ENCODE measurements at regions not wholly inside any gene's neighbourhood (a gene's known extent, or its start where the extent isn't known, plus 50 kb on each side); places are given as distances from the start of the nearest gene placed in this dataset.
"Not testable (repeated sequence)": the region's sequence is repeated elsewhere in the genome, so short reads cannot be mapped to it uniquely, and the experiment has no call there.

DNA sequence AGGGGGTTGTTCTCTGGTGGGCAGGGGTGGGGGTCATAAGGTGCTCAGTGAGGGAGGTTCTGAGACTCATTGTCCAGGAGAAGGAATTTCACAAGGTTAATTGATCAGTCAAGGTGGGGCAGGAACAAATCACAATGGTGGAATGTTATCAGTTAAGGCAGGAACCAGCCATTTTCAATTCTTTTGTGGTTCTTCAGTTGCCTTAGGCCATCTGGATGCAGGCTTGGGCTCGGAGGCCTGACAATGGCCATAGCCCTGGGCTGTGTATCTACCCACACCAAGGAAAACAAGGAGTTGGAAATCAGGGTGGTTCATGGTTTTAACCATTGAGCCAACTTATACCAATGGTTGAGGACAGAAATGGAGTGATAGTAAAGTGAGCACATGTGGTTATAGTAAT lies 1221.8 kb downstream of the TYW1 start:
- no peak overlapping the region for H3K9ac ChIP-seq (ENCODE audit: low read depth, low read length, poor library complexity, severe bottlenecking)
- TF ChIP-seq EZH2phosphoT487 (IDR thresholded peaks at IDR 0.05; ENCODE audit: borderline replicate concordance): no peak
- TF ChIP-seq, protein P1, sequence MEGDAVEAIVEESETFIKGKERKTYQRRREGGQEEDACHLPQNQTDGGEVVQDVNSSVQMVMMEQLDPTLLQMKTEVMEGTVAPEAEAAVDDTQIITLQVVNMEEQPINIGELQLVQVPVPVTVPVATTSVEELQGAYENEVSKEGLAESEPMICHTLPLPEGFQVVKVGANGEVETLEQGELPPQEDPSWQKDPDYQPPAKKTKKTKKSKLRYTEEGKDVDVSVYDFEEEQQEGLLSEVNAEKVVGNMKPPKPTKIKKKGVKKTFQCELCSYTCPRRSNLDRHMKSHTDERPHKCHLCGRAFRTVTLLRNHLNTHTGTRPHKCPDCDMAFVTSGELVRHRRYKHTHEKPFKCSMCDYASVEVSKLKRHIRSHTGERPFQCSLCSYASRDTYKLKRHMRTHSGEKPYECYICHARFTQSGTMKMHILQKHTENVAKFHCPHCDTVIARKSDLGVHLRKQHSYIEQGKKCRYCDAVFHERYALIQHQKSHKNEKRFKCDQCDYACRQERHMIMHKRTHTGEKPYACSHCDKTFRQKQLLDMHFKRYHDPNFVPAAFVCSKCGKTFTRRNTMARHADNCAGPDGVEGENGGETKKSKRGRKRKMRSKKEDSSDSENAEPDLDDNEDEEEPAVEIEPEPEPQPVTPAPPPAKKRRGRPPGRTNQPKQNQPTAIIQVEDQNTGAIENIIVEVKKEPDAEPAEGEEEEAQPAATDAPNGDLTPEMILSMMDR (conservative IDR thresholded peaks at IDR 0.05; ENCODE audit: low read length): no peak
- H3K4me2 ChIP-seq (ENCODE audit: low read depth, low read length, poor library complexity, severe bottlenecking): no peak overlapping the region
- H3K27me3 ChIP-seq (ENCODE audit: insufficient read depth, low read length, poor library complexity, severe bottlenecking): no peaks in the 10 kb centered on the region
- H2AFZ ChIP-seq (ENCODE audit: low read length): no peak overlapping the region
- no peaks in the 10 kb centered on the region for H3K36me3 ChIP-seq (ENCODE audit: insufficient read depth, low read length)
- H3F3A ChIP-seq (ENCODE audit: low read depth): no peaks in the 10 kb centered on the region
- no peaks in the 10 kb centered on the region for H3K79me2 ChIP-seq (ENCODE audit: insufficient read depth, low read length)
- no peaks in the 10 kb centered on the region for H3K4me1 ChIP-seq (ENCODE audit: insufficient read depth, low read length, poor library complexity, severe bottlenecking)
- H3K9me2 ChIP-seq (replicated peaks; ENCODE audit: low read depth, low read length): no peaks in the 10 kb centered on the region
- no peaks in the 10 kb centered on the region for H4K20me1 ChIP-seq (ENCODE audit: insufficient read depth, low read length, poor library complexity, severe bottlenecking)
- no peaks in the 10 kb centered on the region; the same call in 1 of the 2 replicates for H3K9me3 ChIP-seq (ENCODE audit: insufficient read depth, low read depth, low read length)
- no peak overlapping the region for H3K4me3 ChIP-seq (ENCODE audit: low read length, poor library complexity, severe bottlenecking)

DNA sequence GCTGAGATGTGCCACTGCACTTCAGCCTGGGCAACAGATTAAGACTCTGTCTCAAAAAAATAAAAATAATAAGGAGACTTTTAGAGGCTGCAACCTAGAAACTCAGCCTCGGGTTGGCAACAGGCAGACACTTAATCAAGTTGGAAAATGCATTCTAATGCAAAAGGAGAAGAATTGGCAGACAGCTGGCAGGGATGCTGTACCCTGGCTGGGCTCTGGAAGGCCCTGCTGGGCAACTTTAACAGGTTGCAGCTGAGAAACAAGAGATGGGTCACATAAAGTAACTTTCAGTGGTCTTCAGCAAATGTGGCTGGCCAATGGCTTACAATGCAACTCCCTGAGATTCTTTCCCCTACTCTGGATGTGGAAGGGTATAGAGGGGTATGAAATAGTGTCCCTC lies 1225.7 kb downstream of the TYW1 start:
- Histone ChIP-seq H3K36me3 (ENCODE audit: insufficient read depth, low read length) (no peaks in the 10 kb centered on the region), H3K9me2 (replicated peaks; ENCODE audit: low read depth, low read length) (no peaks in the 10 kb centered on the region), H3F3A (ENCODE audit: low read depth) (no peaks in the 10 kb centered on the region), H3K27me3 (ENCODE audit: insufficient read depth, low read length, poor library complexity, severe bottlenecking) (no peaks in the 10 kb centered on the region), H3K79me2 (ENCODE audit: insufficient read depth, low read length) (no peaks in the 10 kb centered on the region), H4K20me1 (ENCODE audit: insufficient read depth, low read length, poor library complexity, severe bottlenecking) (no peaks in the 10 kb centered on the region), H2AFZ (ENCODE audit: low read length) (no peak overlapping the region), H3K4me2 (ENCODE audit: low read depth, low read length, poor library complexity, severe bottlenecking) (no peak overlapping the region), H3K4me3 (ENCODE audit: low read length, poor library complexity, severe bottlenecking) (no peak overlapping the region), H3K9ac (ENCODE audit: low read depth, low read length, poor library complexity, severe bottlenecking) (no peak overlapping the region), H3K4me1 (ENCODE audit: insufficient read depth, low read length, poor library complexity, severe bottlenecking) (no peaks in the 10 kb centered on the region), H3K9me3 (ENCODE audit: insufficient read depth, low read depth, low read length) (no peaks in the 10 kb centered on the region; the same call in 1 of the 2 replicates)
- TF ChIP-seq, protein P1 (conservative IDR thresholded peaks at IDR 0.05; ENCODE audit: low read length): no peak
- no peak for TF ChIP-seq EZH2phosphoT487 (IDR thresholded peaks at IDR 0.05; ENCODE audit: borderline replicate concordance)

DNA sequence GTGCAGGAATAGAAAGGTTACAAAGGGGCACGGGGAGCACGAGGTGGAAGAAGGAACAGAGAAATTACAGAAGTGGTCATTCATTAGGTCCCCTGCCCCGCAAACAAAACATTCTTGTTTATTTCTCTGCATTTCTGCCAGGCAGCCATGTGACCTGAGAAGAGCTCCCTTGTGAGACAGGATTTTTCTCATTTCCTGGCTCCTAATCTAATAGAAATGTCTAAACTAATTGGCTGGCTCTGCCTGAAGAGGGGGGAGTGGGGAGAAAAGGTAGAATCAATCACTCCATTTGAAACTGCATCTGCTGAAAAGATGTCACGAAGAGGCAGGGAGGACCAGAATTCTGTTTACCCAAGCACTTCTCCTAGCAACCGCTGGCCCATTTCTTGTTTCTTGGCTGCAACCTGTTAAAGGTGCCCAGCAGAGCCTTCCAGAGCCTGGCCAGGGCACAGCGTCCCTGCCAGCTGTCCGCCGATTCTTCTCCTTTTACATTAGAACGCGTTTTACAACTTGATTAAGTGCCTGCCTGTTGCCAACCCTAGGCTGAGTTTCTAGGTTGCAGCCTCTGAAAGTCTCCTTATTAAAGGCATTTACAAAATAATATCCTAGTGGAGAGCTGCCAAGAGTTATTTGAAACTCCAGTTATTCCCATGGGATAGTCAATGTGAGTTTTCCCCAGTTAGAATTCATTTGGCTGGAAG lies 1227.6 kb downstream of the TYW1 start:
- Histone ChIP-seq H4K20me1 (ENCODE audit: insufficient read depth, low read length, poor library complexity, severe bottlenecking) (no peaks in the 10 kb centered on the region), H3K27me3 (ENCODE audit: insufficient read depth, low read length, poor library complexity, severe bottlenecking) (no peaks in the 10 kb centered on the region), H3K36me3 (ENCODE audit: insufficient read depth, low read length) (no peaks in the 10 kb centered on the region), H3K4me3 (ENCODE audit: low read length, poor library complexity, severe bottlenecking) (no peak overlapping the region), H3K9me3 (ENCODE audit: insufficient read depth, low read depth, low read length) (no peaks in the 10 kb centered on the region; the same call in 1 of the 2 replicates), H3F3A (ENCODE audit: low read depth) (no peaks in the 10 kb centered on the region), H3K79me2 (ENCODE audit: insufficient read depth, low read length) (no peaks in the 10 kb centered on the region), H3K4me1 (ENCODE audit: insufficient read depth, low read length, poor library complexity, severe bottlenecking) (no peaks in the 10 kb centered on the region), H3K9ac (ENCODE audit: low read depth, low read length, poor library complexity, severe bottlenecking) (no peak overlapping the region), H3K9me2 (replicated peaks; ENCODE audit: low read depth, low read length) (no peaks in the 10 kb centered on the region), H2AFZ (ENCODE audit: low read length) (no peak overlapping the region), H3K4me2 (ENCODE audit: low read depth, low read length, poor library complexity, severe bottlenecking) (no peak overlapping the region)
- TF ChIP-seq EZH2phosphoT487 (IDR thresholded peaks at IDR 0.05; ENCODE audit: borderline replicate concordance): no peak
- TF ChIP-seq, protein P1 (conservative IDR thresholded peaks at IDR 0.05; ENCODE audit: low read length): no peak

DNA sequence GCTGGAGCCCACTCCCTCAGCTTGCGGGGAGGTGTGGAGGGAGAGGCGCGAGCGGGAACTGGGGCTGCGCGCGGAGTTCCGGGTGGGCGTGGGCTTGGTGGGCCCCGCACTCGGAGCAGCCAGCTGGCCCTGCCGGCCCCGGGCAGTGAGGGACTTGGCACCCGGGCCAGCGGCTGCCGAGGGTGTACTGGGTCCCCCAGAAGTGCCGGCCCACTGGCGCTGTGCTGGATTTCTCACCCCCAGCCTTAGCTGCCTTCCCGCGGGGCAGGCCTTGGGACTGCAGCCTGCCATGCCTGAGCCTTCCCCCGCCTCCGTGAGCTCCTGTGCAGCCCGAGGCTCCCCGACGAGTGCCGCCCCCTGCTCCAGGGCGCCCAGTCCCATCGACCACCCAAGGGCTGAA lies 1234.4 kb downstream of the TYW1 start:
- H4K20me1 ChIP-seq (ENCODE audit: insufficient read depth, low read length, poor library complexity, severe bottlenecking); H3F3A ChIP-seq (ENCODE audit: low read depth); H3K9me3 ChIP-seq (ENCODE audit: insufficient read depth, low read depth, low read length); H3K9me2 ChIP-seq (replicated peaks; ENCODE audit: low read depth, low read length); H2AFZ ChIP-seq (ENCODE audit: low read length); H3K4me2 ChIP-seq (ENCODE audit: low read depth, low read length, poor library complexity, severe bottlenecking); H3K79me2 ChIP-seq (ENCODE audit: insufficient read depth, low read length); H3K9ac ChIP-seq (ENCODE audit: low read depth, low read length, poor library complexity, severe bottlenecking); H3K4me1 ChIP-seq (ENCODE audit: insufficient read depth, low read length, poor library complexity, severe bottlenecking); H3K4me3 ChIP-seq (ENCODE audit: low read length, poor library complexity, severe bottlenecking); H3K27me3 ChIP-seq (ENCODE audit: insufficient read depth, low read length, poor library complexity, severe bottlenecking); H3K36me3 ChIP-seq (ENCODE audit: insufficient read depth, low read length): not testable (repeated sequence)
